ENCODE measurements at regions not wholly inside any gene's neighbourhood (a gene's known extent, or its start where the extent isn't known, plus 50 kb on each side); places are given as distances from the start of the nearest gene placed in this dataset. TPM values are rescaled to one million over a fixed set of nuclear protein-coding genes. Genes with fewer than 3 reads are reported as not detected.

Small RNAs in the stretch of these regions (small RNA-seq; reads per million reads assigned to genes)
- not detected for gene UBL5P3 (ENCODE audit: insufficient read depth)
